Osteocyte (in vitro differentiated cells): ENCODE measurements at regions not wholly inside any gene's neighbourhood (a gene's known extent, or its start where the extent isn't known, plus 50 kb on each side); places are given as distances from the start of the nearest gene placed in this dataset.

ENCODE experiments used
- DNase-seq: peaks from one replicate; pipeline ENCODE4 v3.0.0; 2021; ENCODE audit warnings: mixed read lengths; ENCODE audit not compliant: unreplicated experiment; ENCODE audit errors: extremely low spot score
- H3K27ac Mint-ChIP-seq: one replicate; pipeline ENCODE4 v1.8.0; 2021; ENCODE audit warnings: mild to moderate bottlenecking, mixed read lengths; ENCODE audit not compliant: unreplicated experiment
- H3K27me3 Mint-ChIP-seq: one replicate; pipeline ENCODE4 v1.8.0; 2021; ENCODE audit warnings: mixed read lengths; ENCODE audit not compliant: unreplicated experiment
- H3K36me3 Mint-ChIP-seq: one replicate; pipeline ENCODE4 v1.8.0; 2021; ENCODE audit warnings: mixed read lengths; ENCODE audit not compliant: unreplicated experiment
- H3K4me1 Mint-ChIP-seq: one replicate; pipeline ENCODE4 v1.8.0; 2021; ENCODE audit warnings: mixed read lengths; ENCODE audit not compliant: unreplicated experiment
- H3K4me3 Mint-ChIP-seq: one replicate; pipeline ENCODE4 v1.8.0; 2021; ENCODE audit warnings: mild to moderate bottlenecking, moderate library complexity, mixed read lengths; ENCODE audit not compliant: unreplicated experiment
- H3K9me3 Mint-ChIP-seq: one replicate; pipeline ENCODE4 v1.8.0; 2021; ENCODE audit warnings: mixed read lengths; ENCODE audit not compliant: unreplicated experiment
- CTCF ChIP-seq: fragments of 200-600 bp; sonication (generic); IDR thresholded peaks from 2 replicates; pipeline ENCODE4 v1.5.0; 2021; ENCODE audit warnings: antibody characterized with exemption, mild to moderate bottlenecking, moderate library complexity

GRCh38 chr13:55937180-55937579 lies 1203.5 kb upstream of the PRR20A start:
- H3K36me3 Mint-ChIP-seq = no peaks in the 10 kb centered on the region
- no peaks in the 10 kb centered on the region for H3K4me1 Mint-ChIP-seq
- H3K27ac Mint-ChIP-seq = no peak overlapping the region
- no peak overlapping the region for H3K4me3 Mint-ChIP-seq
- H3K27me3 Mint-ChIP-seq = no peaks in the 10 kb centered on the region
- TF ChIP-seq CTCF = no peak
- DNase-seq = no peak
- peaks cover 40% of the 10 kb centered on the region for H3K9me3 Mint-ChIP-seq

- H3K36me3 Mint-ChIP-seq = no peaks in the 10 kb centered on the region
- no peak for DNase-seq
- H3K27ac Mint-ChIP-seq = no peak overlapping the region
- H3K9me3 Mint-ChIP-seq = peaks cover 18% of the 10 kb centered on the region
- H3K27me3 Mint-ChIP-seq = no peaks in the 10 kb centered on the region
- no peak for TF ChIP-seq CTCF
- no peaks in the 10 kb centered on the region for H3K4me1 Mint-ChIP-seq
- no peak overlapping the region for H3K4me3 Mint-ChIP-seq
These were observed 1192.5 kb upstream of the PRR20A start for GRCh38 chr13:55948175-55948574.

GRCh38 chr13:55963934-55964333 lies 1176.8 kb upstream of the PRR20A start:
- Mint-ChIP-seq H3K9me3 (peaks cover 44% of the 10 kb centered on the region), H3K27me3 (no peaks in the 10 kb centered on the region), H3K27ac (no peak overlapping the region), H3K4me1 (no peaks in the 10 kb centered on the region), H3K36me3 (no peaks in the 10 kb centered on the region), H3K4me3 (no peak overlapping the region)
- TF ChIP-seq CTCF = no peak
- DNase-seq = no peak

- DNase-seq = no peak
- TF ChIP-seq CTCF = no peak
- Mint-ChIP-seq H3K27ac (no peak overlapping the region), H3K27me3 (no peaks in the 10 kb centered on the region), H3K4me3 (no peak overlapping the region), H3K36me3 (no peaks in the 10 kb centered on the region), H3K4me1 (no peaks in the 10 kb centered on the region), H3K9me3 (peaks cover 23% of the 10 kb centered on the region)
These were observed 1173.7 kb upstream of the PRR20A start for GRCh38 chr13:55967055-55967454.

DNA sequence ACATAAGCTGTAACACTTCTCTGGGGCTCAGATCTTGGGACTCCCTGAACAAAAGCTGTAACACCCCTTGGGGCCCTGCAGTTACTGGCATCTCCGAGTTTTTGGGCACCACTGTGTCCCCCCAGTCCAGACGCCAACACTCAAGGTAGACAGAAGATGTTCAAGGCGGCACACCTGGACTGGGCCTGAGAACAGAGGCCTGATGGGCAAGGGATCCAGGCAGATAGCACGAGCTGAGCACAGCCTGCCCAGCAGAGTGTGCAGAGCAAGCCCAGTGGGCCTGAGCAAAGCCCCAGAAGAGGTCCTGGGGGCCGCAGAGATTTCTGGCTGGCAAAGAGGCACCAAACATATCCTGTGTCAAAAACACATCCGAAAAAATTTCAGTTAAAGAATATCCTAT lies 1163.3 kb upstream of the PRR20A start:
- Mint-ChIP-seq H3K27ac (no peak overlapping the region), H3K4me1 (no peaks in the 10 kb centered on the region), H3K36me3 (no peaks in the 10 kb centered on the region), H3K27me3 (no peaks in the 10 kb centered on the region), H3K9me3 (peaks cover 5% of the 10 kb centered on the region), H3K4me3 (no peak overlapping the region)
- no peak for TF ChIP-seq CTCF
- DNase-seq = no peak
